MM.1S (cell line): ENCODE measurements at regions not wholly inside any gene's neighbourhood (a gene's known extent, or its start where the extent isn't known, plus 50 kb on each side); places are given as distances from the start of the nearest gene placed in this dataset.

Experiments used
- DNase-seq: peaks from one replicate; pipeline ENCODE4 v3.0.0-alpha.2; 2015
- H2AFZ ChIP-seq: fragments of 300-600 bp; sonication (generic); 2 replicates; pipeline ENCODE4 v1.6.0; 2016; ENCODE audit warnings: antibody characterized with exemption, low read length
- H3F3A ChIP-seq: fragments of 300-600 bp; sonication (generic); 2 replicates; pipeline ENCODE4 v1.6.1; 2016; ENCODE audit warnings: mild to moderate bottlenecking, antibody characterized with exemption, low read length, moderate library complexity, mixed read lengths; ENCODE audit not compliant: insufficient read depth
- H3K27ac ChIP-seq: fragments of 300-600 bp; sonication (generic); 2 replicates; pipeline ENCODE4 v1.5.1; 2016; ENCODE audit warnings: mild to moderate bottlenecking, low read length
- H3K27me3 ChIP-seq: fragments of 300-600 bp; sonication (generic); replicated peaks from 2 replicates; pipeline ENCODE4 v1.6.0; 2016; ENCODE audit warnings: low read length; ENCODE audit not compliant: insufficient read depth
- H3K36me3 ChIP-seq: fragments of 300-600 bp; sonication (generic); replicated peaks from 2 replicates; pipeline ENCODE4 v1.6.1; 2016; ENCODE audit warnings: mild to moderate bottlenecking, low read length, mixed read lengths; ENCODE audit not compliant: insufficient read depth
- H3K4me1 ChIP-seq: fragments of 300-600 bp; sonication (generic); 2 replicates; pipeline ENCODE4 v1.6.1; 2016; ENCODE audit warnings: low read length, mixed read lengths
- H3K4me2 ChIP-seq: fragments of 300-600 bp; sonication (generic); 2 replicates; pipeline ENCODE4 v1.6.0; 2016; ENCODE audit warnings: low read depth, low read length
- H3K4me3 ChIP-seq: fragments of 300-600 bp; sonication (generic); 2 replicates; pipeline ENCODE4 v1.5.1; 2016; ENCODE audit warnings: low read length, mixed read lengths
- H3K79me2 ChIP-seq: fragments of 300-600 bp; sonication (generic); 2 replicates; pipeline ENCODE4 v1.6.1; 2016; ENCODE audit warnings: mixed run types, low read length, mixed read lengths
- H3K9ac ChIP-seq: fragments of 300-600 bp; sonication (generic); 2 replicates; pipeline ENCODE4 v1.6.1; 2016; ENCODE audit warnings: low read length, mixed read lengths
- H3K9me2 ChIP-seq: fragments of 300-600 bp; sonication (generic); replicated peaks from 2 replicates; pipeline ENCODE4 v1.6.1; 2016; ENCODE audit warnings: mild to moderate bottlenecking, low read length, mixed read lengths; ENCODE audit not compliant: insufficient read depth
- H3K9me3 ChIP-seq: fragments of 300-600 bp; sonication (generic); replicated peaks from 2 replicates; pipeline ENCODE4 v1.6.1; 2016; ENCODE audit warnings: mild to moderate bottlenecking, low read length, mixed read lengths; ENCODE audit not compliant: insufficient read depth
- H4K20me1 ChIP-seq: fragments of 300-600 bp; sonication (generic); 2 replicates; pipeline ENCODE4 v1.6.1; 2016; ENCODE audit warnings: mild to moderate bottlenecking, low read length, moderate library complexity, mixed read lengths; ENCODE audit not compliant: insufficient read depth
- CTCF ChIP-seq: fragments of 300-600 bp; sonication (generic); IDR thresholded peaks from 2 replicates; pipeline ENCODE4 v1.5.1; 2016; ENCODE audit warnings: antibody characterized with exemption, low read length, mixed read lengths
- EZH2 ChIP-seq: fragments of 300-600 bp; sonication (generic); optimal IDR thresholded peaks from 2 replicates; pipeline ENCODE3; 2017; ENCODE audit warnings: low read depth, mild to moderate bottlenecking, antibody characterized with exemption, low read length, mixed read lengths
- EZH2phosphoT487 ChIP-seq: fragments of 300-600 bp; sonication (generic); IDR thresholded peaks from 2 replicates; pipeline ENCODE4 v1.6.1; 2018; ENCODE audit warnings: antibody characterized with exemption, low read length

- no peaks in the 10 kb centered on the region for H3F3A ChIP-seq
- H3K27me3 ChIP-seq = no peaks in the 10 kb centered on the region
- no peaks in the 10 kb centered on the region for H3K9me3 ChIP-seq
- no peak overlapping the region for H3K4me3 ChIP-seq
- H3K9me2 ChIP-seq = no peaks in the 10 kb centered on the region
- no peak overlapping the region for H2AFZ ChIP-seq
- H3K36me3 ChIP-seq = no peaks in the 10 kb centered on the region
- no peak overlapping the region for H3K4me2 ChIP-seq
- H3K79me2 ChIP-seq = no peaks in the 10 kb centered on the region
- H4K20me1 ChIP-seq = no peaks in the 10 kb centered on the region
- H3K9ac ChIP-seq = no peak overlapping the region
- DNase-seq = no peak
- no peaks in the 10 kb centered on the region for H3K4me1 ChIP-seq
- no peak overlapping the region for H3K27ac ChIP-seq
- TF ChIP-seq CTCF = no peak
- no peak for TF ChIP-seq EZH2phosphoT487
- no peak for TF ChIP-seq EZH2
Measured at GRCh38 chr10:109433434-109433833, 489.9 kb downstream of the XPNPEP1 start.

GRCh38 chr10:109432281-109432680 lies 491.0 kb downstream of the XPNPEP1 start:
- H3K4me1 ChIP-seq = no peaks in the 10 kb centered on the region

DNA sequence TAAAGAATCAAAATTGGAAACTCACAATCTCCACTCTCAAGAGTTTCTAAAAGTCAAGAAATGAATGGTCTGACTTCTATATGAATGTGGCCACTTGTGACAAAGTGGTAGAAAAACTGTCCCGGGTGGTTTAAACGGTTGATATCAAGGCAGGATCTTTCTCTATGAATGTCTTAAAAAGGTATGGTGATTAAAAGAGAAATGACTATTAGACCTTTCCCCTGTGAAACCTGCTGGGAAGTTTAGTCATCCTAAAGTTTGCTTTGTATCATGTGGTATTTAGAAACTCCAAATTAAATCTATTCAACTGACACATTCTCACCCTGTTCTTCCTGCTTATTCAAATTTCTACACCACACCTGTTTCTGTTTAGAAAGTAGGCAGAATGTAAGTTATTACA lies 492.5 kb downstream of the XPNPEP1 start:
- H3F3A ChIP-seq = no peaks in the 10 kb centered on the region
- TF ChIP-seq CTCF = no peak
- TF ChIP-seq EZH2phosphoT487 = no peak
- no peak for TF ChIP-seq EZH2
- H3K4me2 ChIP-seq = no peak overlapping the region
- H3K79me2 ChIP-seq = no peaks in the 10 kb centered on the region
- no peaks in the 10 kb centered on the region for H3K9me2 ChIP-seq
- no peak overlapping the region for H3K9ac ChIP-seq
- no peaks in the 10 kb centered on the region for H3K9me3 ChIP-seq
- H3K27ac ChIP-seq = no peak overlapping the region
- DNase-seq = no peak
- no peaks in the 10 kb centered on the region for H4K20me1 ChIP-seq
- H3K36me3 ChIP-seq = no peaks in the 10 kb centered on the region
- no peaks in the 10 kb centered on the region for H3K4me1 ChIP-seq
- H2AFZ ChIP-seq = no peak overlapping the region
- H3K27me3 ChIP-seq = no peaks in the 10 kb centered on the region
- no peak overlapping the region for H3K4me3 ChIP-seq

More at GRCh38 chr10:109432281-109432680, 491.0 kb downstream of the XPNPEP1 start:
- TF ChIP-seq EZH2phosphoT487 = no peak
- no peak for TF ChIP-seq CTCF
- no peak for TF ChIP-seq EZH2
- H3K27me3 ChIP-seq = no peaks in the 10 kb centered on the region
- H2AFZ ChIP-seq = no peak overlapping the region
- H3K27ac ChIP-seq = no peak overlapping the region
- H3K4me2 ChIP-seq = no peak overlapping the region
- H4K20me1 ChIP-seq = no peaks in the 10 kb centered on the region
- no peaks in the 10 kb centered on the region for H3K36me3 ChIP-seq
- DNase-seq = no peak
- no peaks in the 10 kb centered on the region for H3F3A ChIP-seq
- H3K79me2 ChIP-seq = no peaks in the 10 kb centered on the region
- no peaks in the 10 kb centered on the region for H3K9me2 ChIP-seq
- no peak overlapping the region for H3K9ac ChIP-seq
- H3K4me3 ChIP-seq = no peak overlapping the region
- no peaks in the 10 kb centered on the region for H3K9me3 ChIP-seq
